GM18868 (cell line): ENCODE measurements at regions not wholly inside any gene's neighbourhood (a gene's known extent, or its start where the extent isn't known, plus 50 kb on each side); places are given as distances from the start of the nearest gene placed in this dataset.

Experiments
- ATAC-seq: cut with Tn5 transposase; IDR thresholded peaks from one replicate; pipeline ENCODE4 v1.9.1; 2021; ENCODE audit warnings: mild to moderate bottlenecking, moderate library complexity; ENCODE audit not compliant: unreplicated experiment

GRCh38 chr10:57249615-57250281, 888.7 kb upstream of the ZWINT start:
- no peak for ATAC-seq

- ATAC-seq, result no peak
Measured at GRCh38 chr10:57247271-57247670, 886.2 kb upstream of the ZWINT start.

- ATAC-seq, result no peak
Measured at GRCh38 chr10:57225920-57226319, 864.9 kb upstream of the ZWINT start.

- ATAC-seq, result no peak
Measured at GRCh38 chr10:57224811-57225210, 863.8 kb upstream of the ZWINT start.

GRCh38 chr10:57222603-57223002, 861.5 kb upstream of the ZWINT start:
- ATAC-seq, result no peak

- ATAC-seq, result no peak
Measured at GRCh38 chr10:57222129-57222528, 861.1 kb upstream of the ZWINT start.

DNA sequence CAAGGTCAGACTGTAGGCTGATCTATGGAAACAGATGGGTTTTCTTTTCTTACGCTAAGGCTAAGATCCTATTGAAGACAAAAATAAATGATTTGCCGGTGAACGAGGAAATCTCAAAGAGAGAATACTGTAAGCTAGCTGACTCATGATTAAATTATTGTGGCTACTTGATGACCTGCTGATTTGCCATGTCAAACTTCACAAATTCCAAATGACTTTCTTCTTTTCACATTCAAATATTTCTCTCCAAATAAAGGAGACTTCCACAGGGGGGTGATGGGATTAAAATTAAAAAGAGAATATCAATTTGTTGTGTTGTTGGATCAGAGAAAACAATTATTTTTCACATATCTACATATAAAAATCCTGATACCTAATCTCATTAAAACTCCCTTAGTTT, 860.6 kb upstream of the ZWINT start:
- no peak for ATAC-seq

DNA sequence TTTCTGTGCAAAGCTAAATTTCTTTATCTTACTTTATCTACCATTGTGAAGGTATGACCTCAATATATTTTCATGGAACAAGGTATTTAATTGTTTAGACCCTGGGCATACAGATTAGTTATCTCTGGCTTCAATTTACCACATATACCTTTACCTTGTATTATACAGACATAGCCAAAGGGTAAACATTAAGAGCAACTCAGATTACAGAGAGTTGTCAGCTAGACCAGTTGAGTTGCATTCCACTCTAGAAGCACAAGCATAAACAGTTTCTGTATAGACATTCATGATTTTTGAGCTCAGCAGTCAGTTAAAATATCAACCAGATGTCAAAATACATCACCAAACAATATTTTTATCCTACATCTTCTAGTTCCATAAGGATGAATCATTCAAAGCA, 857.3 kb upstream of the ZWINT start:
- no peak for ATAC-seq

DNA sequence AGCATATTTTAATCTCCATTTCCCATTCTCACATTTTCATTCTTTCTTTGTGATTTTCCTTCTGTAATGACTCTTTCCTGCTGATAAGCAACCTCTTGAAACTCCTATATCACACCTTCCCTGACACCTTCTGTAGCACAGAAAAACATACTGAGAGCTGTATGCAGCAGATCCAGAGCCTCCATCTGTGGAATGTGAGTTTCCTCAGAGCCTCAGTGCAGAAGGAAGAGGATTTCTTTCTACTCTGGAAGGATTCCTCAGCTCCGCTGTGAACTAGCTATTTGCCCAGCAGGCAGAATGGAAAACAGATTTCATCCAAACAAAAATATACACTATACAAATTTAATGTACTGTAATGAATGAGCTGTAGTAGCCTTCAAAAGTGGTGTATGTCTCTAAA, 841.3 kb upstream of the ZWINT start:
- no peak for ATAC-seq

GRCh38 chr10:57188846-57189245, 827.8 kb upstream of the ZWINT start:
- ATAC-seq, result no peak

- ATAC-seq, result no peak
Measured at GRCh38 chr10:57186201-57186600, 825.1 kb upstream of the ZWINT start.

DNA sequence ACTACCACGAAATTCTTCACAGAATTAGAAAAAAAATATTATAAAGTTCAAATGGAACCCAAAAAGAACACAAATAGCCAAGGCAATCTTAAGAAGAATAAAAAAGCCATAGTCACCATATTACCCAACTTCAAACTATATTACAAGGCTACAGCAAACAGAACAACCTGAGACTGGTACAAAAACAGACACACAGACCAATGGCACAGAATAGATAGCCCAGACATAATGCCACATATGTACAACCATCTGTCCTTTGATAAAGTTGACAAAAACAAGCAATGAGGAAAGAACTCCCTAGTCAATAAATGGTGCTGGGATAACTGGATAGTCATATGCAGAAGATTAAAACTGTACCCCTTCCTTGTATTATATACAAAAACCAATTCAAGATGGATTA, 808.5 kb upstream of the ZWINT start:
- ATAC-seq, result no peak

GRCh38 chr10:57168611-57169240, 807.7 kb upstream of the ZWINT start:
- no peak for ATAC-seq

DNA sequence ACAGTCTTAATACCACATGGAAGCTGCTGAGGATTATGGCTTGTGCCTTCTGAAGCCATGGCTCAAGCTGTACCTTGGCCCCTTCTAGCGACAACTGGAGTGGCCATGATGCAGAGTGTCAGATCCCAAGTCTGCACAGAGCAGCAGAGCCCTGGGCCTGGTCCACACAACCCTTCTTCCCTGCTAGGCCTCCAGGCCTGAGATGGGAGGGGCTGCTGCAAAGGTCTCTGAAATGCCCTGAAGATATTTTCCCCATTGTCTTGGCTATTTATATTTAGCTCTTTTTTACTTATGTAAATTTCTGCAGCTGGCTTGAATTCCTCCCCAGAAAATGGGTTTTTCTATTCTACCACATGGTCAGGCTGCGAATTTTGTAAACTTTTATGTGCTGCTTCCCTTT, 804.6 kb upstream of the ZWINT start:
- ATAC-seq, result no peak

GRCh38 chr10:57162231-57162630, 801.2 kb upstream of the ZWINT start:
- no peak for ATAC-seq

DNA sequence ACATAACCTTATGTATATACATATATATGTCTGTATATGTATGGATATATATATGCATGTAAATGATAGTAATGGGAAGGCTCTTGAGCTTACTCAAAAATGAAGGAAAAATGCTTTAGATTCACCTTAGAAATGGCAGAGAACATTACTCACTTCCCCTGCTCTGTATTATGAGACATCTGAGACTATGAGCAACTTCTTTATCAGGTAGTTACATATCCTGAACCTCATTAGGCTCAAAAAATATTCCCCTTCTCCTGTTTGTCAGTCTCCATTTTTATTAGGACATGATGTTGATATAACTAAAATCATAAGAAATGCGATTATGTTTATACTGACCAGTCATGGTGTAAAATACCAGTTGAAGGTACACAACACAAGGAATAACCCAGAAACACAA, 800.1 kb upstream of the ZWINT start:
- no peak for ATAC-seq

DNA sequence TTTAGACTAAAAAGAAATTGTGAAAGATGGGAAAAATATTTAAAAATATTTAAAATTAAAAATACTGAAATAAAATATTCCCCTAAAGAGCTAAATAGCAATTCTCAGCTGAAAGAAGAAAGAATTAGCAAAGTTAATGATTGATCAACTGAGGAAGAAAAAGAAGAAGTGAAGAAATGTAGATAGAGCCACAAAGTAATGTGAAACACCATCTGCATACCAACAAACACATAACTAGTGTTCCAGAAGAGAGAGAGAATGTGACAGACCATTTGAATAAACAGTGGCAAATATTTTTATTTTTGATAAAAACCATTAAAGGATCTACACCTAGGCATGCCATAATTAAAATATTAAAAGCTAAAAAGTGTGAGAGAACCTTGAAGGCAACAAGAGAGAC, 784.5 kb upstream of the ZWINT start:
- ATAC-seq, result no peak

- ATAC-seq, result peak; percentile 67
Measured at GRCh38 chr10:57142925-57143576, 782.0 kb upstream of the ZWINT start.

GRCh38 chr10:57141708-57142107, 780.6 kb upstream of the ZWINT start:
- no peak for ATAC-seq

GRCh38 chr10:57119684-57120083, 758.6 kb upstream of the ZWINT start:
- ATAC-seq, result no peak

DNA sequence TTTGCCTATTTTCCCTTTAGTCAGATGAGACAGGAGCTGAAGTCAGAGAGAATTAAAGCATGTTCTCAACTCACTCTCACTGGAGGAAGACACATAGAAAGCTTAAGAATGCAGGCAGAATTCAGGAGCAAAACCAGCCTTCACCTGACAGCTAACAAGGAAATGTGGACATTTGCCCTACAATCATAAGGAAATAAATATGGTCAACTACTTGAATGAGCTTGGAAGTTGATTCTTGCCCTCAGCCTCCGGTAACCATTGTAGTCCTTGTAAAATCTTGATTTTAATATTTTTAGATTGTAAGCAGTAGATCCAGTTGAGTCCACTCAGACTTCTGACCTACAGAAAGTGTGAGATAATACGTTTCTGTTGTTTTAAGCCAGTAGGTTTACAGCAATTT, 752.5 kb upstream of the ZWINT start:
- no peak for ATAC-seq

DNA sequence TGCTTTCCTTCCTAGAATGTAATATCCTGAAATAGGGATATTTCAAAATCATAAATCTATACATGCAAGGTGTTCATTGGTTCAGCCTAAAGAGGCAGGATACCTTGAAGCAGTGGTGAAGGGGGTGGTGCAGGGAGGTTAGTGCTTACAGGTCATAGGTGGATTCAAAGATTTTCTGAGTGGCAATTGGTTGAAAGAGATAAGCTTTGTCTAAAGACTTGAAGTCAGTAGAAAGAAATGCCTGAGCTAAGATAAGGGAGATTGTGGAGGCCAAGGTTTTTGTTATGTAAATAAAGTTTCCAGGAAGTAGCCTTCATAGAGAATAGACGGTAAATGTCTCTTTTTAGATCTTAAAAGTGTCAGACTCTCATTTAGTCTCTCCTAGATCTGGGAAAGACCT, 741.2 kb upstream of the ZWINT start:
- no peak for ATAC-seq
